ENCODE measurements at regions not wholly inside any gene's neighbourhood (a gene's known extent, or its start where the extent isn't known, plus 50 kb on each side); places are given as distances from the start of the nearest gene placed in this dataset.
"Not testable (repeated sequence)": the region's sequence is repeated elsewhere in the genome, so short reads cannot be mapped to it uniquely, and the experiment has no call there.

GRCh38 chr14:105970821-105971220 is 444.4 kb downstream of the TMEM121 start:
- not testable (repeated sequence) for TF ChIP-seq CTCF, POLR2A (IDR thresholded peaks at IDR 0.05)
